ENCODE measurements at regions not wholly inside any gene's neighbourhood (a gene's known extent, or its start where the extent isn't known, plus 50 kb on each side); places are given as distances from the start of the nearest gene placed in this dataset.

- no peak for DNase-seq
Observed at GRCh38 chr14:56745097-56745496, 65.2 kb downstream of the OTX2 start.

GRCh38 chr14:56744016-56744415 lies 66.3 kb downstream of the OTX2 start:
- no peak for DNase-seq

DNA sequence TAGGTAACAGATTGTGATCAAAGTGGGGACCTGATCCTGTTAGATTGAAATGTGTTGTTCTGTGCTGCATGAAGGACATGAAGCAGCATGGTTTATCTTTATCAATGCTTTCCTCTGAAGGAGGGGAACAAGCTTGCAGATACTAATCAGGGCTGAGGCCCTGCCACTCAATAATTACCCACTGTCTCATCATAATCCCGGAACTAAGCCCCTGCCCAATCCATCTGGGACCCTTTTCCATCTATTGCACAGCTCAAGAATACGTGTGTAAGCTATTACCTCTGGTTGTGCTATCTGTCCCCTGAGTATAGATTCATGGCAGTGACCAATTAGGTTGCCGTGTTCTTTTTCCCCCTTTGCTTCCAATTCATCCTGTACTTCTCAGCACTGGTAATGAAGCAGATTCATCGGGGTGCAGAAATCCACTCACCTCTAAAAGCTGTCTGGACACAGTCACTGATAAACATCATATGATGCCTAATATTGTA lies 67.8 kb downstream of the OTX2 start:
- no peak for DNase-seq

GRCh38 chr14:56741325-56741724 lies 69.0 kb downstream of the OTX2 start:
- DNase-seq = no peak

DNA sequence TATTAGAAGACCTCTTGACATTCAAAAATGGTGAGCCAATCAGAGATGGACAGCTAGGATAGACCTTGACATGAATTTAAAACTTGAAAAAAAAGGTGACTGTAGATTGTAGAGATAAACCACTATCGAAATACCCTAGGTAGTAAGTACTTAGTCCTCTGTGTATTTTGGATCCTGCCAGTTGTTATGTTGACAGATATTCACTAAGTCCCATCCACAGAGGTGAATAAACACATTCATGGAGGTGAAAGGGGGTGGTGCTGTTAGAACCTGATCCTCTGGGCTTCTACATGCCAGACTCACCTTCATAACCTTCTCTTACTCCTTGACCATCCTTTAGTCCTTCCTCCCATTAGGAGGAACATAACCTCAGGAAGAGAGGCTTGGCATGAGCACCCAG lies 72.3 kb downstream of the OTX2 start:
- DNase-seq = no peak

DNA sequence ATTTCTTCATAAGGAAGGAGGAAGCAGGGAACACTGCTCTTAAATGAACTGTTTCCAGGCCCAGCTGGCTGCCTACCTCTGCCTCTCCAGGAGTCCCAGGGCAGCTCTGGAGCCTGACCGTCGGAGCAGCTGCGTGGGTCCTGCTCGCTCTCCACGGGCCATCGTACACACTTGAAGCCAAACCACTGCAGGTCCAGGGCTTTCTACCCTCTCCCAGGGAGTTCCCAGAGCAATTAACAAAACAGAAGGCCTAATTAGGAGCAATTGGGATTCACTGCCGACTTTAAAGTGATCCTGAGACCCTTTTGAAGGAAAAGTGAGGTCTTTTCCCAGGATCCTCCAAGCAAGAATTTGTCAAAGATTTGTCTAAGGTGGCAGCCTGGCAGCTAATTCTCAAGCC lies 76.9 kb downstream of the OTX2 start:
- DNase-seq = no peak

DNA sequence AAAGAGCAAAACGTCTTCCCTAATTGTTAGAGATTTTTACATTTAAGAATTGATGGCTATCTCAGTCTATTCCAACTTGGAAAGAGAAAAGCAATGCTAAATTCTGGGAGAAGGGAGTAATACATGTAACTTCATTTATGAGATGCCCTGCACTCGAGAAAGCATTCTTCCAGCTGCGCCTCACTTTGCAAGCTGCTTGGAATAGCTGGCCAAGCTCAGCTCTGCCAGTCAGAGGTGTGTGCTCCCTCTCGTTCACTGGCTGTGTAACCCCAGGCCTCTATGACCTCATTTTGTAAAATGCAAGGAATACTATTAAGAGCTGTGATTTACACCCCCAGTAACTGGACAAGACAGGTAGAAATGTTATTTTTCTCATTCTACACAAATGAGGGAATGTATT lies 79.1 kb downstream of the OTX2 start:
- no peak for DNase-seq

DNA sequence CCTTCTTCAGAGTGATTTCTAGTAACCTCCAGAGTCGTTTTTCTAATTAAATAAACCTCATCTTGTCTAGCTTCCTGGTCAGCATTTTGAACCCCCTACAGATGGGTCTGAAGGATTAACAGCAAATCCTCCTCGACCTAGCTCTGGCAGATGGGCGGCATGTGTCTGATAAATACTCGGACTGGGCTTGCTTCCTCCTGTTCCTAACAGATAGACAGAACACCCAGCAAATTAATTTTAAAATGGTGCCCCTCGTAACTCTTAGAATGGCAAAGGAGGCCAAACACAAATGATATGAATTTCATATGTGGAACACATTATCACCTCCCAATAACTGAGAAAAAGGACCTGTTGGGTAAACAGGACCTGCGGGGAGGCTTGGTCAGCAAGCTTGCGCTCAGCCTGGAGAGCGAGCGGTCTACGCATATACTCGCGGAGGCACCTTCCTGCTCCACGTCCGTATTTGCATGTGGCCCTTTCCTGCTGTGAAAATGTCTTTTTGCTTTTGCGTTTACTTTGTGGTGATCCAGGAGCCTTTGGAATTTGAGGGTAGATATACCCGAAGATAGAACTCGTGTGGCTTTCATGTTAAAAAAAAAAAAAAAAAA lies 79.6 kb downstream of the OTX2 start:
- DNase-seq = no peak

GRCh38 chr14:56724013-56724412 lies 86.3 kb downstream of the OTX2 start:
- DNase-seq = no peak

DNA sequence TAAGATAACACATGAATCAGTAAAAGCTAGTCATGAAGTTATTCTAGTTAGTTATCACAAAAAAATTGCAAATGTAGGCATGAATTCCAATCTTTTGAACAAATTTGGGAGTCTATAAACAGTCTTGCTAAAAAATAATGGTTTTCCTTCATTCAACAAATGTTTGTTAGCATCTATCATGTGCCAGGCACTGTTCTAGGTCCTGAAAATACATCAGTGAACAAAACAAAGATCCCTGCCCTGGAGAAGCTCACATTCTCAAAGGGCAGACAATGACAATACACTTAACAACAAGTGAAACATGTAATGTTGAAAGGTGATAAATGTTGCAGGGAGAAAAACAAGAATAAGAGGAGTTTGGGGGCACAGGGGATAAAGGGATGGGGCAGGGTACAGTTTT lies 86.9 kb downstream of the OTX2 start:
- no peak for DNase-seq

- DNase-seq = no peak
Observed at GRCh38 chr14:56720703-56721460, 89.4 kb downstream of the OTX2 start.

- DNase-seq = no peak
Observed at GRCh38 chr14:56718312-56718711, 92.0 kb downstream of the OTX2 start.

DNA sequence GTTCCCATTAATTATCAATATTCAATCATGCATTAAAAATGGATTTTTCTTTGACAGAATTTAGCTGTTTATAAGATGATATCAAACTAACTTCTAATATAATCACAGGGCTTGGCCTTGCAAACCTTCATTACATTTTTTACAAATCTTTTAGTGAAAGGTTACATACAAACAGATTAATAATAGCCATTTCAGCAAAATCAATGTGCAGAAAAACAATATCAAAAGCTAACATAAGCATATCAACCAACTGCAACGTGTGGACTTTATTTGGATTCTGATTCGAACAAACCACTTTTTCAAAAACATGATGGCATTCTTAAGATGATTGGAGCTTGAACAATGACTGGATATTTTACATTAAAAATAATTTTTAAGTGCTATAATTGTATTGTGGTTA lies 93.6 kb downstream of the OTX2 start:
- DNase-seq = no peak

DNA sequence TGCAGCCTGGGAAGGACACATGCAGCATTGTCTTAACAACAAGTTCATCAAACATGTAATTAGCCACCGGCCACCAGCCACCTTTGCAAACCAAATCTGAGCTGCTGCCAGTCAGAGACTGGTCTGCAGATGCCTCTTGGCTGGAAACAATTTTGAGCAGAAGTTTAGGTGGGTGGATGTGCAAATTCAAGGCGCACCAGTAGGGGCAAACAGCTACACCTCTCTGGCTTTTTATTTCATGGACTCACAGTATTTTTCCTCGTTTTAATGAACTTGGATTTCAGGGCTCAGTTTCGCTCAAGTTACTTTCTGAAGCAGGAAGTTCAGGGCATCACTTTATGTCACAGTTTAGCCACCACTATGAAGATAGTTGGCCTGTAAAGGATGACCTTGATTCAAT lies 94.3 kb downstream of the OTX2 start:
- DNase-seq = no peak

- DNase-seq = no peak
Observed at GRCh38 chr14:56709201-56709600, 101.1 kb downstream of the OTX2 start.

- DNase-seq = peak in 1 of 5 experiments; percentile 12
Observed at GRCh38 chr14:56708704-56709103, 101.6 kb downstream of the OTX2 start.

DNA sequence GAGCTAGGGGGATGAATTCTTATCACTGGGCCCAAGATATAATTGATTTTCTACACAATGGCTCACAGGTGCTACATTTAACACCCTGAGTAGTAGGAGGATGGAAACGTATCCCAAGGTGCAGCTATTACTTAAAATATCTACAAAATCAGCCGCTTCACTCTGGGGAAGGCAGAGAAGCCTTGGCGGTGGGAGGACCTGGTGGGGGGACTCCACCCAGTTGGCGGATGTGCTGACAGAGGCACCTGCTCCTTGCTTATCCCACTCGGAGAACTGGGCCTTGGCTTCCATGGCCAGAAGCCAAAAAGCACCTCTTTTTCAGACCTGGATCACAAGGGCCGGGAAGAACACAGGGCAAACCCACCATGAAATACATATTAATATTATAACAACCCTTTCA lies 106.3 kb downstream of the OTX2 start:
- no peak for DNase-seq

DNA sequence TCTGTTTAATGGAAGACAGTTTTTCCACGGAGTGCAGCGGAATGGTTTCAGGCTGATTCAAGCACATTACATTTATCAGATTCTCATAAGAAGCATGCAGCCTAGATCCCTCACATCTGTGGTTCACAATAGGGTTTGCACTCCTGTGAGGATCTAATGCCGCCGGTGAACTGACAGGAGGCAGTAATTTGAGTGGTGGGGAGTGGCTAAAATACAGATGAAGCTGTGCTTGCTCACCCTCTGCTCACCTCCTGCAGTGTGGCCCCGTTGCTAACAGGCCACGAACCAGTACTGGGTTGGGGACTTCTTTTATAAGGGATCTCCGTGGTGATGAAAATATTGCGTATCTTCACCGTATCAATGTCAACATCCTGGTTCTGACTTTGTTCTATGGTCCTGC lies 107.8 kb downstream of the OTX2 start:
- no peak for DNase-seq
